Endothelial cell of umbilical vein (primary cell): ENCODE measurements at regions not wholly inside any gene's neighbourhood (a gene's known extent, or its start where the extent isn't known, plus 50 kb on each side); places are given as distances from the start of the nearest gene placed in this dataset.

Experiments used
- BruUV-seq: library from RNA; stranded (reverse); fragments of 400-500 nt; replicated peaks from 2 replicates; lab custom pipeline; 2021; lab: Mats Ljungman, UMichigan
- CTCF ChIA-PET: fragments of 300-600, 350-600 bp; sonication (Branson Sonifier 250); formaldehyde crosslinking; loops from one replicate; lab custom pipeline; 2021; ENCODE audit warnings: antibody characterized with exemption, inconsistent platforms; lab: Charles Lee
- POLR2A ChIA-PET: fragments of 300-600, 350-600 bp; sonication (Branson Sonifier 250); formaldehyde crosslinking; loops from one replicate; lab custom pipeline; 2021; ENCODE audit warnings: antibody characterized with exemption, inconsistent platforms; lab: Charles Lee
- DNase-seq: peaks from one replicate; pipeline ENCODE4 v3.0.0-alpha.2; 2011; ENCODE audit warnings: low read depth, low spot score
- FAIRE-seq: peaks from 2 replicates; lab custom pipeline; 2011; peaks lifted over from hg19 to GRCh38; lab: Jason Lieb, UNC
- H2AFZ ChIP-seq: 2 replicates; pipeline ENCODE4 v1.6.0; 2012; ENCODE audit warnings: low read depth, low read length, control low read depth, inconsistent platforms
- H3K27ac ChIP-seq: 2 replicates; pipeline ENCODE4 v1.5.1; 2011; ENCODE audit warnings: low read depth, mild to moderate bottlenecking, control low read depth, low read length, moderate library complexity; ENCODE audit not compliant: insufficient read depth
- H3K27me3 ChIP-seq, 2 experiments: 2 replicates each; pipeline versions ENCODE4 v1.6.0 to v1.6.1; 2011; ENCODE audit warnings: low read length in 2 of 2, mixed read lengths in 1 of 2; ENCODE audit not compliant: control insufficient read depth in 2 of 2, insufficient read depth in 2 of 2
- H3K36me3 ChIP-seq, 2 experiments: 2 replicates in 1 of 2; 3 replicates in 1 of 2; pipeline ENCODE4 v1.5.1; 2011; ENCODE audit warnings: low read length in 2 of 2, mild to moderate bottlenecking in 1 of 2, moderate library complexity in 1 of 2; ENCODE audit not compliant: control insufficient read depth in 2 of 2, insufficient read depth in 2 of 2; ENCODE audit errors: extremely low read depth in 1 of 2
- H3K4me1 ChIP-seq: 3 replicates; pipeline ENCODE4 v1.5.1; 2011; ENCODE audit warnings: mild to moderate bottlenecking, low read length; ENCODE audit not compliant: control insufficient read depth, insufficient read depth; ENCODE audit errors: extremely low read depth
- H3K4me2 ChIP-seq: 2 replicates; pipeline ENCODE4 v1.6.1; 2011; ENCODE audit warnings: low read length, control low read depth, mixed read lengths; ENCODE audit not compliant: insufficient read depth
- H3K4me3 ChIP-seq, 3 experiments: fragments of 200-600 bp in 1 of 3; sonication (generic), shearing (Covaris generic) in 1 of 3; replicated peaks in 1 of 3; 2 replicates each; pipeline ENCODE4 v1.5.1; 2011 to 2016; ENCODE audit warnings: control low read depth in 3 of 3, low read length in 3 of 3, mild to moderate bottlenecking in 2 of 3, inconsistent platforms in 1 of 3, low read depth in 1 of 3, moderate library complexity in 1 of 3; ENCODE audit not compliant: insufficient read depth in 1 of 3
- H3K79me2 ChIP-seq: 2 replicates; pipeline ENCODE4 v1.6.0; 2012; ENCODE audit warnings: low read length, inconsistent platforms; ENCODE audit not compliant: control insufficient read depth, insufficient read depth
- H3K9ac ChIP-seq: replicated peaks from 2 replicates; pipeline ENCODE3; 2011; ENCODE audit warnings: low read length, control low read depth; ENCODE audit not compliant: insufficient read depth; ENCODE audit errors: extremely low read depth
- H3K9me1 ChIP-seq: replicated peaks from 3 replicates; pipeline ENCODE4 v1.6.0; 2011; ENCODE audit warnings: mild to moderate bottlenecking, low read length; ENCODE audit not compliant: control insufficient read depth, insufficient read depth; ENCODE audit errors: extremely low read depth
- H3K9me3 ChIP-seq: replicated peaks from 2 replicates; pipeline ENCODE4 v1.5.1; 2012; ENCODE audit warnings: low read length, inconsistent platforms; ENCODE audit not compliant: control insufficient read depth, insufficient read depth
- H4K20me1 ChIP-seq: replicated peaks from 2 replicates; pipeline ENCODE3; 2011; ENCODE audit warnings: mild to moderate bottlenecking, low read length; ENCODE audit not compliant: control insufficient read depth, insufficient read depth; ENCODE audit errors: extremely low read depth
- EZH2 ChIP-seq: IDR thresholded peaks from 2 replicates; pipeline ENCODE4 v1.6.1; 2012; ENCODE audit warnings: borderline replicate concordance, low read depth, mild to moderate bottlenecking, moderate library complexity, low read length, inconsistent platforms; ENCODE audit not compliant: severe bottlenecking
- FOS ChIP-seq: IDR thresholded peaks from 2 replicates; pipeline ENCODE4 v1.6.1; 2011; ENCODE audit warnings: mild to moderate bottlenecking, low read length, moderate library complexity, borderline replicate concordance; ENCODE audit not compliant: insufficient read depth
- GATA2 ChIP-seq: IDR thresholded peaks from 2 replicates; pipeline ENCODE4 v1.7.0; 2011; ENCODE audit warnings: low read depth, mild to moderate bottlenecking, moderate library complexity, mixed read lengths, low read length; ENCODE audit not compliant: insufficient read length, insufficient read depth
- JUN ChIP-seq: IDR thresholded peaks from 2 replicates; pipeline ENCODE4 v1.6.1; 2011; ENCODE audit warnings: borderline replicate concordance, low read depth; ENCODE audit not compliant: insufficient read length, insufficient read depth
- MAX ChIP-seq: IDR thresholded peaks from 2 replicates; pipeline ENCODE4 v1.6.1; 2011; ENCODE audit not compliant: insufficient read depth, insufficient read length
- MYC ChIP-seq: IDR thresholded peaks from one replicate; pipeline ENCODE4 v1.6.1; 2011; ENCODE audit warnings: mild to moderate bottlenecking, low read depth, low read length
- POLR2A ChIP-seq: IDR thresholded peaks from 2 replicates; pipeline ENCODE4 v1.6.1; 2012; ENCODE audit warnings: low read depth, mild to moderate bottlenecking, control low read depth, low read length
- POLR2AphosphoS5 ChIP-seq: IDR thresholded peaks from 2 replicates; pipeline ENCODE4 v1.6.1; 2012; ENCODE audit warnings: low read depth, mild to moderate bottlenecking, control low read depth, low read length, moderate library complexity; ENCODE audit not compliant: insufficient read depth
- dilution Hi-C: fragments of 300-500 bp; cut with MboI; formaldehyde crosslinking; loops from one replicate; pipeline ENCODE4 v1.15.0; 2019; ENCODE audit warnings: low sequenced_read_pairs; ENCODE audit not compliant: extremely low pct_ligation_motif_present
- intact Hi-C: fragments of 100-400 bp; cut with micrococcal nuclease; formaldehyde crosslinking; loops from one replicate; pipeline ENCODE4 v1.10.0; 2022
- TF ChIP-seq, protein P1 (sequence below), 2 donors: IDR thresholded peaks; 1 replicate in 1 of 2; 2 replicates in 1 of 2; pipeline ENCODE4 v1.5.1; 2011; ENCODE audit warnings: low read length in 2 of 2, mild to moderate bottlenecking in 2 of 2, moderate library complexity in 2 of 2, control low read depth in 1 of 2, inconsistent platforms in 1 of 2, low read depth in 1 of 2; ENCODE audit not compliant: insufficient read depth in 1 of 2; ENCODE audit errors: extremely low read depth in 1 of 2

DNA sequence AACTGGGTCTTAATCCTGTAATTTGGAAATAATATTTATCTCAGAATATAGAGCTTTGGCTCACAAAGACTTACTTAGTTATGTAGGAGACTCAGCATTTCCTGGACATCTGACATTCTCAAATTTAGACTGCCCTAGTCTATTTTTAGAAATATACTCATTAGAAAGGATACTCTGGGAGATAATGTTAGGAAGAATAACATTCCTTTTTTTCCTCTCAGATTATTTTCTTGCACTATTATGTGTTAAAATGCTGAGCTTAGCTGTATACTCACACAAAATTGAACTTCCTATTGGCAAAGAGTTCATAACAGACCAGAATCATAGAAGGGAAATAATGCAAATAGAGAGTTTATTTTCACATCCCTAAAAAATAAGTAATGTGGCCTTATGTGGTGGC lies 1424.9 kb upstream of the PCDH7 start:
- Histone ChIP-seq H2AFZ (no peak overlapping the region), H3K9ac (no peak overlapping the region), H3K9me1 (no peaks in the 10 kb centered on the region), H4K20me1 (no peaks in the 10 kb centered on the region), H3K27me3 (no peaks in the 10 kb centered on the region), H3K27ac (no peak overlapping the region), H3K4me1 (peaks cover 7% of the 10 kb centered on the region), H3K79me2 (no peaks in the 10 kb centered on the region), H3K4me3 (no peak overlapping the region), H3K9me3 (no peaks in the 10 kb centered on the region), H3K36me3 (no peaks in the 10 kb centered on the region), H3K4me2 (no peak overlapping the region)
- no TSS peak for BruUV-seq
- no peak for TF ChIP-seq JUN
- no peak for TF ChIP-seq POLR2AphosphoS5
- TF ChIP-seq MAX: no peak
- TF ChIP-seq MYC: no peak
- no peak for TF ChIP-seq POLR2A
- TF ChIP-seq GATA2: no peak
- TF ChIP-seq EZH2: no peak
- no peak for TF ChIP-seq FOS
- TF ChIP-seq, protein P1, sequence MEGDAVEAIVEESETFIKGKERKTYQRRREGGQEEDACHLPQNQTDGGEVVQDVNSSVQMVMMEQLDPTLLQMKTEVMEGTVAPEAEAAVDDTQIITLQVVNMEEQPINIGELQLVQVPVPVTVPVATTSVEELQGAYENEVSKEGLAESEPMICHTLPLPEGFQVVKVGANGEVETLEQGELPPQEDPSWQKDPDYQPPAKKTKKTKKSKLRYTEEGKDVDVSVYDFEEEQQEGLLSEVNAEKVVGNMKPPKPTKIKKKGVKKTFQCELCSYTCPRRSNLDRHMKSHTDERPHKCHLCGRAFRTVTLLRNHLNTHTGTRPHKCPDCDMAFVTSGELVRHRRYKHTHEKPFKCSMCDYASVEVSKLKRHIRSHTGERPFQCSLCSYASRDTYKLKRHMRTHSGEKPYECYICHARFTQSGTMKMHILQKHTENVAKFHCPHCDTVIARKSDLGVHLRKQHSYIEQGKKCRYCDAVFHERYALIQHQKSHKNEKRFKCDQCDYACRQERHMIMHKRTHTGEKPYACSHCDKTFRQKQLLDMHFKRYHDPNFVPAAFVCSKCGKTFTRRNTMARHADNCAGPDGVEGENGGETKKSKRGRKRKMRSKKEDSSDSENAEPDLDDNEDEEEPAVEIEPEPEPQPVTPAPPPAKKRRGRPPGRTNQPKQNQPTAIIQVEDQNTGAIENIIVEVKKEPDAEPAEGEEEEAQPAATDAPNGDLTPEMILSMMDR (IDR thresholded peaks at IDR 0.05; ENCODE audit: extremely low read depth in 1 of 2, insufficient read depth in 1 of 2, low read depth in 1 of 2, low read length in 2 of 2): no peak
- intact Hi-C loops (no loop called here), dilution Hi-C loops (no loop called here)
- ChIA-PET CTCF (interaction anchor here (1.0 to 1.3 kb wide), 3 partner anchors 10 to 15 kb away, joined by 3 read pairs; no protein-coding TSS in a partner anchor), POLR2A (no interaction called here)
- FAIRE-seq: no peak
- DNase-seq: peak; percentile 10
